ENCODE measurements at regions not wholly inside any gene's neighbourhood (a gene's known extent, or its start where the extent isn't known, plus 50 kb on each side); places are given as distances from the start of the nearest gene placed in this dataset.

DNA sequence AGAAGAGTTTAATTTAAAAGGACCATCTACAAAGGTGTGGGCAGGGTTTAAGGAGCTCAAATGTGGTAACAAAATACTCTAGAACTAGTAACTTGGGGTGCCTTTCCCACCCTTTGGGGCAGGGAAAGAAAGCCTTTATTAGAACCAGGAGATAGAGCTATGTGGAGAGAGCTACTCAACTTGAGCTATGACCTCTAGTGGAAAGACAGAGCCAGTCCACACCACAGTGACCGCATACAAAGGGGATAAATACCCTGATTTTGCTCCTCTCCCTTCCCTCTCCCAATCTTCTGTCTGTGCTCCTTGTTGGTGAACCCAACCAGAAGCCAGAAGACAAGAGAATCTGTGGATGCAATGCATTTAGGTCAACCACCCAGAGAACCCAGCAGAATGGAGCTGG, 54.4 kb upstream of the JAK1 start:
- TF ChIP-seq, protein P1, sequence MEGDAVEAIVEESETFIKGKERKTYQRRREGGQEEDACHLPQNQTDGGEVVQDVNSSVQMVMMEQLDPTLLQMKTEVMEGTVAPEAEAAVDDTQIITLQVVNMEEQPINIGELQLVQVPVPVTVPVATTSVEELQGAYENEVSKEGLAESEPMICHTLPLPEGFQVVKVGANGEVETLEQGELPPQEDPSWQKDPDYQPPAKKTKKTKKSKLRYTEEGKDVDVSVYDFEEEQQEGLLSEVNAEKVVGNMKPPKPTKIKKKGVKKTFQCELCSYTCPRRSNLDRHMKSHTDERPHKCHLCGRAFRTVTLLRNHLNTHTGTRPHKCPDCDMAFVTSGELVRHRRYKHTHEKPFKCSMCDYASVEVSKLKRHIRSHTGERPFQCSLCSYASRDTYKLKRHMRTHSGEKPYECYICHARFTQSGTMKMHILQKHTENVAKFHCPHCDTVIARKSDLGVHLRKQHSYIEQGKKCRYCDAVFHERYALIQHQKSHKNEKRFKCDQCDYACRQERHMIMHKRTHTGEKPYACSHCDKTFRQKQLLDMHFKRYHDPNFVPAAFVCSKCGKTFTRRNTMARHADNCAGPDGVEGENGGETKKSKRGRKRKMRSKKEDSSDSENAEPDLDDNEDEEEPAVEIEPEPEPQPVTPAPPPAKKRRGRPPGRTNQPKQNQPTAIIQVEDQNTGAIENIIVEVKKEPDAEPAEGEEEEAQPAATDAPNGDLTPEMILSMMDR (IDR thresholded peaks at IDR 0.05; ENCODE audit: poor library complexity, severe bottlenecking), result no peak
- TF ChIP-seq EP300 (conservative IDR thresholded peaks at IDR 0.05; ENCODE audit: poor library complexity, severe bottlenecking) (no peak), MXI1 (conservative IDR thresholded peaks at IDR 0.05; ENCODE audit: poor library complexity, severe bottlenecking) (no peak), SMC3 (conservative IDR thresholded peaks at IDR 0.05; ENCODE audit: poor library complexity) (no peak), EZH2 (IDR thresholded peaks at IDR 0.05; ENCODE audit: borderline replicate concordance, insufficient read depth, low read length, poor library complexity, severe bottlenecking) (no peak), POLR2AphosphoS5 (IDR thresholded peaks at IDR 0.05) (no peak), RAD21 (conservative IDR thresholded peaks at IDR 0.05) (no peak), TAF1 (IDR thresholded peaks at IDR 0.05; ENCODE audit: low read depth) (no peak)
- TF ChIP-seq, protein P2, sequence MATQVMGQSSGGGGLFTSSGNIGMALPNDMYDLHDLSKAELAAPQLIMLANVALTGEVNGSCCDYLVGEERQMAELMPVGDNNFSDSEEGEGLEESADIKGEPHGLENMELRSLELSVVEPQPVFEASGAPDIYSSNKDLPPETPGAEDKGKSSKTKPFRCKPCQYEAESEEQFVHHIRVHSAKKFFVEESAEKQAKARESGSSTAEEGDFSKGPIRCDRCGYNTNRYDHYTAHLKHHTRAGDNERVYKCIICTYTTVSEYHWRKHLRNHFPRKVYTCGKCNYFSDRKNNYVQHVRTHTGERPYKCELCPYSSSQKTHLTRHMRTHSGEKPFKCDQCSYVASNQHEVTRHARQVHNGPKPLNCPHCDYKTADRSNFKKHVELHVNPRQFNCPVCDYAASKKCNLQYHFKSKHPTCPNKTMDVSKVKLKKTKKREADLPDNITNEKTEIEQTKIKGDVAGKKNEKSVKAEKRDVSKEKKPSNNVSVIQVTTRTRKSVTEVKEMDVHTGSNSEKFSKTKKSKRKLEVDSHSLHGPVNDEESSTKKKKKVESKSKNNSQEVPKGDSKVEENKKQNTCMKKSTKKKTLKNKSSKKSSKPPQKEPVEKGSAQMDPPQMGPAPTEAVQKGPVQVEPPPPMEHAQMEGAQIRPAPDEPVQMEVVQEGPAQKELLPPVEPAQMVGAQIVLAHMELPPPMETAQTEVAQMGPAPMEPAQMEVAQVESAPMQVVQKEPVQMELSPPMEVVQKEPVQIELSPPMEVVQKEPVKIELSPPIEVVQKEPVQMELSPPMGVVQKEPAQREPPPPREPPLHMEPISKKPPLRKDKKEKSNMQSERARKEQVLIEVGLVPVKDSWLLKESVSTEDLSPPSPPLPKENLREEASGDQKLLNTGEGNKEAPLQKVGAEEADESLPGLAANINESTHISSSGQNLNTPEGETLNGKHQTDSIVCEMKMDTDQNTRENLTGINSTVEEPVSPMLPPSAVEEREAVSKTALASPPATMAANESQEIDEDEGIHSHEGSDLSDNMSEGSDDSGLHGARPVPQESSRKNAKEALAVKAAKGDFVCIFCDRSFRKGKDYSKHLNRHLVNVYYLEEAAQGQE (IDR thresholded peaks at IDR 0.05; ENCODE audit: borderline replicate concordance), result no peak
- H3K4me2 ChIP-seq (ENCODE audit: low read length), result no peak overlapping the region
- no peak overlapping the region for H2AFZ ChIP-seq (ENCODE audit: low read depth, low read length)
- no peak overlapping the region for H3K27ac ChIP-seq (ENCODE audit: low read length)
- H3K79me2 ChIP-seq (replicated peaks; ENCODE audit: insufficient read depth, low read length), result no peaks in the 10 kb centered on the region
- H3K9ac ChIP-seq (ENCODE audit: low read length), result no peak overlapping the region
- no peak overlapping the region for H3K4me3 ChIP-seq (ENCODE audit: low read length)
- no peaks in the 10 kb centered on the region for H3K9me2 ChIP-seq (ENCODE audit: insufficient read depth, low read length)
- H3K27me3 ChIP-seq (ENCODE audit: insufficient read depth, low read depth, low read length), result no peaks in the 10 kb centered on the region
- H3K9me3 ChIP-seq (ENCODE audit: low read length), result peaks cover 3% of the 10 kb centered on the region
- H3F3A ChIP-seq (ENCODE audit: insufficient read depth, low read length, poor library complexity, severe bottlenecking), result no peaks in the 10 kb centered on the region
- H4K20me1 ChIP-seq (ENCODE audit: insufficient read depth), result no peaks in the 10 kb centered on the region
- H3K36me3 ChIP-seq (ENCODE audit: insufficient read depth, low read length), result no peaks in the 10 kb centered on the region

DNA sequence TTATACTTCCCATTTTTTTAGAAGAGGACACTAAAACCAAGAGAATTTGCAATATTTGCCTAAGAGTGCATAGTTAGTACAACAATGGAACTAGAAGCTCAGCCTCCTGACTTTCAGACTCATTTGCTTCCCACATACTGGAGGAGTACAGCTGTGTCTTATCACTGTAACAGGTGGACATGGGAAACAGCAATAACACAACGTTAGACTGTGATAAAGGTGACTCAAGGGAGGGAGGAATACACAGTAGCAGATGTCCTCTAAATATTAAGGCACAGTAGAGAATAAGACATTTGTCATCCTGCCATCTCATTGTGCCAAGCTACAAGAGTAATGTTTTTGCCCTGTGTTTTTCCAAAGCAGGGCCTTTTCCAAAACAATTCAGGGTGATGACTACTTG, 55.4 kb upstream of the JAK1 start:
- TF ChIP-seq, protein P1 (IDR thresholded peaks at IDR 0.05; ENCODE audit: poor library complexity, severe bottlenecking), result no peak
- TF ChIP-seq EP300 (conservative IDR thresholded peaks at IDR 0.05; ENCODE audit: poor library complexity, severe bottlenecking), result no peak
- no peak for TF ChIP-seq TAF1 (IDR thresholded peaks at IDR 0.05; ENCODE audit: low read depth)
- no peak for TF ChIP-seq MXI1 (conservative IDR thresholded peaks at IDR 0.05; ENCODE audit: poor library complexity, severe bottlenecking)
- TF ChIP-seq POLR2AphosphoS5 (IDR thresholded peaks at IDR 0.05), result no peak
- TF ChIP-seq, protein P2 (IDR thresholded peaks at IDR 0.05; ENCODE audit: borderline replicate concordance), result no peak
- TF ChIP-seq RAD21 (conservative IDR thresholded peaks at IDR 0.05), result no peak
- TF ChIP-seq SMC3 (conservative IDR thresholded peaks at IDR 0.05; ENCODE audit: poor library complexity), result no peak
- no peak for TF ChIP-seq EZH2 (IDR thresholded peaks at IDR 0.05; ENCODE audit: borderline replicate concordance, insufficient read depth, low read length, poor library complexity, severe bottlenecking)

More for the DNA sequence above, 55.4 kb upstream of the JAK1 start:
- Histone ChIP-seq H3F3A (ENCODE audit: insufficient read depth, low read length, poor library complexity, severe bottlenecking) (no peaks in the 10 kb centered on the region), H3K9ac (ENCODE audit: low read length) (no peak overlapping the region), H3K9me3 (ENCODE audit: low read length) (peaks cover 3% of the 10 kb centered on the region), H3K27ac (ENCODE audit: low read length) (no peak overlapping the region), H2AFZ (ENCODE audit: low read depth, low read length) (no peak overlapping the region), H3K27me3 (ENCODE audit: insufficient read depth, low read depth, low read length) (no peaks in the 10 kb centered on the region), H3K4me3 (ENCODE audit: low read length) (no peak overlapping the region), H4K20me1 (ENCODE audit: insufficient read depth) (no peaks in the 10 kb centered on the region), H3K4me2 (ENCODE audit: low read length) (no peak overlapping the region), H3K36me3 (ENCODE audit: insufficient read depth, low read length) (no peaks in the 10 kb centered on the region), H3K79me2 (replicated peaks; ENCODE audit: insufficient read depth, low read length) (no peaks in the 10 kb centered on the region), H3K9me2 (ENCODE audit: insufficient read depth, low read length) (no peaks in the 10 kb centered on the region)
